H54 (cell line): ENCODE measurements at regions not wholly inside any gene's neighbourhood (a gene's known extent, or its start where the extent isn't known, plus 50 kb on each side); places are given as distances from the start of the nearest gene placed in this dataset.

Source experiments
- DNase-seq: peaks from one replicate; pipeline ENCODE4 v3.0.0; 2011; ENCODE audit warnings: low spot score, mixed read lengths; ENCODE audit not compliant: insufficient read length
- FAIRE-seq: peaks from 3 replicates; lab custom pipeline; 2011; peaks lifted over from hg19 to GRCh38; lab: Jason Lieb, UNC
- POLR2A ChIP-seq: IDR thresholded peaks from 2 replicates; pipeline ENCODE4 v1.6.1; 2011; ENCODE audit warnings: low read depth, mild to moderate bottlenecking, low read length

- FAIRE-seq (no peak), DNase-seq (no peak)
- no peak for TF ChIP-seq POLR2A
These were observed 281.7 kb upstream of the ID2 start for GRCh38 chr2:8400196-8400595.

- FAIRE-seq (no peak), DNase-seq (no peak)
- TF ChIP-seq POLR2A: no peak
These were observed 279.6 kb upstream of the ID2 start for GRCh38 chr2:8402222-8402621.

- no peak for TF ChIP-seq POLR2A
- no peak for DNase-seq
- no peak for FAIRE-seq
These were observed 278.0 kb upstream of the ID2 start for GRCh38 chr2:8403876-8404275.

GRCh38 chr2:8405334-8405733 is 276.5 kb upstream of the ID2 start:
- FAIRE-seq: no peak

GRCh38 chr2:8406271-8406670 is 275.6 kb upstream of the ID2 start:
- DNase-seq (no peak), FAIRE-seq (no peak)
- TF ChIP-seq POLR2A: no peak

More at GRCh38 chr2:8405334-8405733, 276.5 kb upstream of the ID2 start:
- no peak for TF ChIP-seq POLR2A
- DNase-seq: no peak

GRCh38 chr2:8407332-8407731 is 274.5 kb upstream of the ID2 start:
- TF ChIP-seq POLR2A: no peak
- DNase-seq (no peak), FAIRE-seq (no peak)

- FAIRE-seq (no peak), DNase-seq (no peak)
- TF ChIP-seq POLR2A: no peak
These were observed 273.0 kb upstream of the ID2 start for GRCh38 chr2:8408560-8409460.

- no peak for FAIRE-seq
- no peak for TF ChIP-seq POLR2A
- DNase-seq: no peak
These were observed 272.2 kb upstream of the ID2 start for GRCh38 chr2:8409461-8410260.

- DNase-seq (no peak), FAIRE-seq (no peak)
- no peak for TF ChIP-seq POLR2A
These were observed 269.8 kb upstream of the ID2 start for GRCh38 chr2:8412082-8412481.

- no peak for TF ChIP-seq POLR2A
- no peak for FAIRE-seq
- no peak for DNase-seq
These were observed 269.3 kb upstream of the ID2 start for GRCh38 chr2:8412586-8412985.

GRCh38 chr2:8413589-8414135 is 268.2 kb upstream of the ID2 start:
- no peak for TF ChIP-seq POLR2A
- DNase-seq: no peak
- FAIRE-seq: no peak

GRCh38 chr2:8414946-8415879 is 266.6 kb upstream of the ID2 start:
- DNase-seq (no peak), FAIRE-seq (no peak)
- TF ChIP-seq POLR2A: no peak

GRCh38 chr2:8416001-8416571 is 265.8 kb upstream of the ID2 start:
- DNase-seq (no peak), FAIRE-seq (no peak)
- TF ChIP-seq POLR2A: no peak
